NOMO-1 (cell line): ENCODE measurements at regions not wholly inside any gene's neighbourhood (a gene's known extent, or its start where the extent isn't known, plus 50 kb on each side); places are given as distances from the start of the nearest gene placed in this dataset.

Source experiments
- DNase-seq, 2 experiments: peaks; one replicate each; lab custom pipeline; 2025; ENCODE audit not compliant: unreplicated experiment in 2 of 2; lab: John Stamatoyannopoulos, UW

GRCh38 chr2:82317012-82317411 lies 2012.5 kb upstream of the LRRTM1 start:
- DNase-seq = no peak

- DNase-seq = no peak
Observed at GRCh38 chr2:82316586-82316985, 2012.0 kb upstream of the LRRTM1 start.

- DNase-seq = no peak
Observed at GRCh38 chr2:82314836-82315472, 2010.4 kb upstream of the LRRTM1 start.

DNA sequence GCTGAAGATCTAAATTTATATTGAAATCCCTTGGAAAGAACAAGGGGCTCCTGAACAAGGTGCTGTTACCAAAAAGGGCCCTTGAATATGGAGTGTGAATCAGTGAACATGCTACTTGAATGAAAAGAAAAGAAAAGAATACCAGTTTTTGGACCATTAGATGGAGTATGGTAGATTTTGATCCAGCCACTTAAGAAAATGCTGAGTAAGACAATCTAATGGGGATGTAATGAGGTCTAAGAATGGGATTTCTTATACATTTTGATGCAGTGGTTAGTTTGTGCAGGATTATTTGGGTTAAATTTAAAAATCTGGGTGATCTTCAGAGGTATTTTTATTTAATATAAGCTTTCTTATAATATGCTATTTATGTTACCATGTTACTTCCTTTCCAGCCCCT lies 2003.0 kb upstream of the LRRTM1 start:
- no peak for DNase-seq

GRCh38 chr2:82301506-82301905 lies 1997.0 kb upstream of the LRRTM1 start:
- no peak for DNase-seq

- DNase-seq = no peak
Observed at GRCh38 chr2:82289446-82289845, 1984.9 kb upstream of the LRRTM1 start.

GRCh38 chr2:82283075-82283474 lies 1978.5 kb upstream of the LRRTM1 start:
- DNase-seq = no peak

GRCh38 chr2:82282111-82282882 lies 1977.7 kb upstream of the LRRTM1 start:
- DNase-seq = no peak

DNA sequence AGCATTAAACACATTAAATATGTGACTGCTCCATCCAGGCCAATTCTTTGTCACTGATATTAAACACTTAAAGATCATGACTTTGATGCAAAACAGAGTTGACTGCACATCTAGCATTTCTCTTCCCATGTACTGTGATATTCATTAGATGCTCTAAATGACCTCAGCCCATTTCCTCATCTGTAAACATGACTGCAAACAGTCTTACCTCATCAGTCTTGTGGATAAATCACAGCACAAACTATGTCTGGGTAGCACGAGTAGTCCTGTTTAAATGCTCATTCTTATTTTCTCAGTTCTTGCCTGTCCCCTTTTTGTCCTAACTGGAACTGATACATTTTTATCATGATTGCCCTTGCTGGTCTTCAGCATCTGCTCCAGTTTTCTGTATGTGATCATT lies 1974.8 kb upstream of the LRRTM1 start:
- no peak for DNase-seq

GRCh38 chr2:82278416-82278815 lies 1973.9 kb upstream of the LRRTM1 start:
- DNase-seq = no peak

GRCh38 chr2:82275599-82275998 lies 1971.0 kb upstream of the LRRTM1 start:
- DNase-seq = no peak

DNA sequence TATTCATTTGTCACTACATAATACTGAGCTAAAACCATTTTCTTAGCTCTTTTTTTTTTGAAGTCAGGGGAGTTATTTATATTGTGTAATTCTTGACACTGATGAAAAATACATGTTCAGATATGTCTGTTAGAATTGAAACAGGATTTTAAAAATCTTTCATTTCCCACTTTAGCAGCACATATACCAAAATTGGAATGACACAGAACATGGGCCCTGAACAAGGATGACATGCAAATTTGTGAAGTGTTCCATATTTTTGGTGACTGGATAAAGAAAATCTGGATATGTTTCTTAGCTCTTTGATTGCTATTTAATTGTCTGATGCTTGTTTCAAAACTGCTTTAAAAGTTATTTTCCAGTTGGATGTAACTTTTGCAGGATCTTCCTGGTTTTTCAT lies 1963.9 kb upstream of the LRRTM1 start:
- no peak for DNase-seq

- no peak for DNase-seq
Observed at GRCh38 chr2:82260521-82260920, 1956.0 kb upstream of the LRRTM1 start.

- no peak for DNase-seq
Observed at GRCh38 chr2:82259551-82259950, 1955.0 kb upstream of the LRRTM1 start.

DNA sequence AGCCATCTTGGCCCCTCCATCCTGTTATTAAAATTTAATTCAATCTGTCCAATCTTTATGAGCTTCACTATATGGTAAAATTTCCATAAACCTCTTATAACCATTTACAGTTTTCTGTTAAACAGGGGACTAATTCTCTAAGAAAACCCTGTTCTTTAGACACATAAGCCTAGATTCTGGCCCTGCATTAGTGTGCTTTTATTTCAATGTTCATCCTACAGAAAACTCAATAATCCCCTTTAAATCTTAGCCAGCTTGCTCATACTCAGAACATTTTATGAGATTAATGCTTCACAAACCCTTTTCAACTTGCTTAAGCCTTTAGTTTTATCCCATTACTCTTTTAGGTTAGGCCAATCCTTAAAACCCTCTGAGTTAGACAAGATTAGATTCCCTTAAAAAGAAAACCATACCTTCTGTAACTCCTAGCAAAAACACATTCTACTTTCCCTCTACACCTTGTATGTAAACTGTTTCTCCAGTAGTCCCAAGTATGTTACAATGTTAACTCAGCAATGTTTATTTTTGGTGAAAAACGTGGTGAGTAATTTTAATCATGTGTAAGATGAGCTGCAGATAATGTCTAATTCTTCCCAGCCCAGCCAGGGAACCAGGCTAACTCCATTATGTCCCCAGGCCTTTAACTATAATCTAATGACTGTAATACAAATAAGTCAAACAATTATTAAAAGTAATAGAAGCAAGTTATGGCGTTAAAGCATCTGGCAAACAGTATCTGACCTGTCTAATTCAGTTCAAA lies 1953.4 kb upstream of the LRRTM1 start:
- DNase-seq = no peak

DNA sequence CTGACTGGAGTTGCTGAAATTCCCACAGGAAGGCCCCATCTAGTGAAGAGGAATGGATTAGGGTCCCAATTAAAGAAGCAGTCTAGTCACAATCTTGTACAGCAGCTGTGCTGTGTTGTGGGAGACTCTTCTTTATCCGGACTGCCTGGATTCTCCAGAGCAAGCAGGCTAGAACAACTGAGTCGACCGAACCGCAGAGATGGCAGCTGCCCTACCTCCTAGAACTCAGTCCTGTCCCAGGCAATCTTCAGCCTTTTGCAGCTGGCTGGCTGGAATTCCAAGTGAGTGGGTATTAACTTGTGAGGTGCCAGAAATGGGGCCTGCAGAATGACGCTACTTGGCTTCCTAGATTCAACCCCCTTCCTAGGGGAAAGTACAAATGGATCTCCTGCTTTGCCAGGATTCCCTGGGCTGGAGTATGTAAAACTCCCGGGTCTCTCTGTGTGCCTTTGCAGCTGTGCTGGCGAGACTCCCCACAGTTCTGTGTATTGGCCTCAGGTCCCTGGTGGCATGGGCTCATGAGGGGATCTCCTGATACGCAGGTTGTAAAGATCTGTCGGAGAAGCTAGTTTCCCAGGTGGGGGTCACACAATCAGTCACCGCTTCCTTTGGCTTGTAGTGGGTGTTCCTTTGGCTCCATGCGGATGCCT lies 1952.6 kb upstream of the LRRTM1 start:
- no peak for DNase-seq

- DNase-seq = no peak
Observed at GRCh38 chr2:82256288-82256687, 1951.7 kb upstream of the LRRTM1 start.

- DNase-seq = no peak
Observed at GRCh38 chr2:82254728-82255127, 1950.2 kb upstream of the LRRTM1 start.

DNA sequence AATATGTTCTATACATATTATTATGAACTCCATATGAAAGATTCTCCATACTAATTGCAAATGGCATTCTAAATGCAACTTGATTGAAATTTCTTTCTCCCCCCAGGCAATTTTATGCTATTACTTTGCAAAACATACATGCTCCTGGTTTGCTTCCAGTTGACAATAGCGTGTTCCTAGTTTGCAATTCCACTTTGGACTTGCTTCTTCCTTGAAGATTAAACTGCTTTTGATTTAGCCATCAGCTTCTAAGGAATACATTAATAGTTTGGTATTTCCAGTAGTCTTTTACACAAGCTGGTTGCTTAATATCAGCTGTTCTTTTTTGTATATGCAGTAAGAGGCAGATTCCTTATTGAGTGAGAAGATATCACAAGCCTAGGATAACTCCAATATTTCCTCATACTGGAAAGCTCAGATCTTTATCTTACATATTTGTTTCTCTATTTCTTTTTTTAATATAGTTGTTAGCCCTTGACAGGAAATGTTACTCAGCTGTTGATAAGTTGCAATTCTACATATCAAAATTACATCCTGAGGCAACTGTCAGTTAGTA lies 1941.7 kb upstream of the LRRTM1 start:
- DNase-seq = no peak

DNA sequence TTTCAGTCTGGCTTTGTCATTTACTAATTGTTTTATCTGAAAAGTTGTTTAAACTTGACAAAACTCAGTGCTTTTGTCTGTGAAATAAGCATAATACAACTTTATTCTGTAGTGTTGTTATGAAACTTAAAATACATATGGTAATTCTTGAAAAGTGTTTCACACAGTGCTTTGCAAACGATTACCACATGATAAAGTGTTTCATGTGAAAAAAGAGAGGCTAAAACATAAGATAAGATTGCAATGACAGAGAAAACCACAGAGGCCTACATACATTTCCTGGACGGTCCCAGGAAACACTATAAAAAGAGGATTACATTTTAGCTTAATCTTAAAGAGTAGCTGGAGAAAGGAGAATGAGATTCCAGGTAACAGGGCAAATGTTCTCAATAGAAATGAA lies 1934.6 kb upstream of the LRRTM1 start:
- DNase-seq = no peak
